GM12872 (cell line): ENCODE measurements at regions not wholly inside any gene's neighbourhood (a gene's known extent, or its start where the extent isn't known, plus 50 kb on each side); places are given as distances from the start of the nearest gene placed in this dataset.

ENCODE experiments used
- TF ChIP-seq, protein P1 (sequence below): IDR thresholded peaks from 3 replicates; pipeline ENCODE4 v1.5.1; 2011; ENCODE audit warnings: low read depth, mild to moderate bottlenecking, low read length, moderate library complexity; ENCODE audit not compliant: insufficient read depth

DNA sequence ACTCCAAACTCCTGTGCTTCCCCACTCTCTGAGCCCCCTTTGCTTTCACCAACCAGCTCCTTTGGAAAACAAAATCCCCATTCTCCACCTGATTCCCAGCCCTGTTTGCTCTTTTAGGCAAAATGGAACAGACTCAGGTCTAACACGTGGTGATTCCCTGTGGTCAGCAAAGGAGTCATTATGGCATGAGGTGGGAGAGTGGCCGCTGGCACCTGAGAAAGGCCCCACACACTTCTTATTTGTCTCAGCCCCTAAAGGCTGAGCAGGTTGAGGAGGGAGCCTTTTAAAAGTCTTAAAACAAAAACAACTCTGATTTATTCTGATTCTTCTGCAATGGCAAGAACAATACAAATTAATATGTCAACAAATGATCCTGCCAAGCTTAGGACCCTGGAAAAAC, 401.2 kb downstream of the TNS1 start:
- TF ChIP-seq, protein P1, sequence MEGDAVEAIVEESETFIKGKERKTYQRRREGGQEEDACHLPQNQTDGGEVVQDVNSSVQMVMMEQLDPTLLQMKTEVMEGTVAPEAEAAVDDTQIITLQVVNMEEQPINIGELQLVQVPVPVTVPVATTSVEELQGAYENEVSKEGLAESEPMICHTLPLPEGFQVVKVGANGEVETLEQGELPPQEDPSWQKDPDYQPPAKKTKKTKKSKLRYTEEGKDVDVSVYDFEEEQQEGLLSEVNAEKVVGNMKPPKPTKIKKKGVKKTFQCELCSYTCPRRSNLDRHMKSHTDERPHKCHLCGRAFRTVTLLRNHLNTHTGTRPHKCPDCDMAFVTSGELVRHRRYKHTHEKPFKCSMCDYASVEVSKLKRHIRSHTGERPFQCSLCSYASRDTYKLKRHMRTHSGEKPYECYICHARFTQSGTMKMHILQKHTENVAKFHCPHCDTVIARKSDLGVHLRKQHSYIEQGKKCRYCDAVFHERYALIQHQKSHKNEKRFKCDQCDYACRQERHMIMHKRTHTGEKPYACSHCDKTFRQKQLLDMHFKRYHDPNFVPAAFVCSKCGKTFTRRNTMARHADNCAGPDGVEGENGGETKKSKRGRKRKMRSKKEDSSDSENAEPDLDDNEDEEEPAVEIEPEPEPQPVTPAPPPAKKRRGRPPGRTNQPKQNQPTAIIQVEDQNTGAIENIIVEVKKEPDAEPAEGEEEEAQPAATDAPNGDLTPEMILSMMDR, result no peak

DNA sequence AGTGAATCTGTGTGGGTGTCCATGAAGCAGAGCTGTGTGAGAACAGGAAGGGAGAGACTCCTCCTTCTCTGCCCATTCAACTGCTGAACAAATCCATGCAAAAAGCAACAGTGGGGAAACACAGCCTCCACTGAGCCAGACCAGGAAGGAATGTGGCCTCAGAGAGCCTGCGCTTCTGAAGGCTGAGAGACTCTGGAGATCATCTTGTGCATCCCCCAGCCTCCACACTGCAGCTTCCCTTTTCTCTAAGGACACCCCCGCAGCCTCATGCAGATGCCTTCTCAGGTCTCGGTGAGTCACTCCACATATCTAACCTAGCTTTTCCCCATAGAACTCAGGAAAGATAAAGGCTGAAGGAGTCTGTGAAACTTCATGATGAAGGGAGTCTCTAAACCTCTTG, 402.9 kb downstream of the TNS1 start:
- TF ChIP-seq, protein P1, result no peak

DNA sequence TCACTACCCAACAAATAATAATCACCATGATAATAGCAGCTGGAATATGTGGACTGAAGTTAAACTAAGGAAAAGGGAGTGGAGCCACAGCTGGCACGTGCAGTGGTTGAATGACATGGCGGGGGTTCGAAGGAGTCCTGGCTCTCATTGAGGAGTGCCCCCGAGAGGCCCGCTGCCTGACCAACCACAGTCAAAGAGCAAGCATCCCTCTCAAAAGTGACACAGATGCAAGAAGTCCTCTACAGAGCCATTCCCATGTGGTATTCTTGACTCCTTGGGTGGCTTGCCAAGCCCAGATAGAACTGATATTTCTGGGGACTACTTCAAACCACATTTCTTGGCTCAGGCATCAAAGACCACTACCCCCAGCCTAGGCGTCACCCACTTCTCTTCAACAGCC, 405.1 kb downstream of the TNS1 start:
- TF ChIP-seq, protein P1, result no peak

DNA sequence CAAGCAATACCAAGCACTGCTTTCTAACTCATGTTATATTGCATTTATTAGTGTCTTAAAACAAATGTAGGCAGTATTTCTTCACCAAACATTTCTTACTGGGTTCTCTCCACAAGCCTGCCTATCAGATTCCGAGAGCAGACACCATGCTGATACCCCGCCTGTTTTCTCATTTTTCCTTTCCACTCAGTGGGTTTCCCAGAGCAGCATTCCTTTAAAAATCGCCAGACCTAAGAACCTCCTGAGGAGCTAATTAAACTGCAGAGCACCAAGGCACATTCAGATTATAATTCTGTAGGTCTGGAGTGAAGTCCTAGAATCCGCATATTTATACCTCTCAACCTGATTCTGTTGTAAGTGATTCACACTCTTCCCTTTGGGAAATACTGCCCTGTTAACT, 405.6 kb downstream of the TNS1 start:
- TF ChIP-seq, protein P1, result no peak

DNA sequence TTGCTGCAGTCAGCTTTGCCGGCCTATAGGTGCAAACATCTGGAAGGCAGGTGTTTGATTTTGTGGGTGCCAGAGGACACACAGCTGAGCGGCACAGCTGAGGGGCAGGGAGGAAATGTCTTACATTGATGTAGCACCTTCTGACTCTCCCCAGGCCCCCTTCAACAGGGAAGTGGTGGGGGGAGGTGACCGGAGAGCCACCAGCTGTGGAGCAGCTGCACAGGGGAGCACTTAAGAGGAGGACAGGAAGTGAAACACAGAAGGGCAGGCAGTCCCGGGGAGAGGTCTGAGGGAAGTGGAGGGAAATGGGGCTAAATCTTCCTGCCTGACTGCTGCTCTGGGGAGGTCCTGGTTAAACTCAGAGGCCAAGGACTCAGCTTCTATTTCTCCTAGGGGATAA, 409.1 kb downstream of the TNS1 start:
- TF ChIP-seq, protein P1, result no peak

DNA sequence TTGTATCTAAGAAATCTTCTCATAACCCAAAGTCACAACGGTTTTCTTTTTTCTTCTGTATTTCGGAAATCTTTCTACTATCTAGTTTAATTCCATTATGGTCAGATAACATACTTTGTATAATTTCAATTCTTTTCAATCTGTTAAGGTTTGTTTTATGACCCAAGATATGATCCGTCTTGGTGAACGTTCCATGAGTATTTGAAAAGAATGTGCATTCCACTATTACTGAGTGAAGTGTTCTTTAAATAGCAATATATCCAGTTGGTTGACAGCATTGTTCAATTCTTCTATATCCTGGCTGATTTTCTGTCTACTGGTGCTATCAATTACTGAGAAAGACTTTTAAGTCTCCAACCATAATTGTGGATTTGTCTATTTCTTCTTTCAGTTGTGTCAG, 414.5 kb downstream of the TNS1 start:
- TF ChIP-seq, protein P1, result no peak

DNA sequence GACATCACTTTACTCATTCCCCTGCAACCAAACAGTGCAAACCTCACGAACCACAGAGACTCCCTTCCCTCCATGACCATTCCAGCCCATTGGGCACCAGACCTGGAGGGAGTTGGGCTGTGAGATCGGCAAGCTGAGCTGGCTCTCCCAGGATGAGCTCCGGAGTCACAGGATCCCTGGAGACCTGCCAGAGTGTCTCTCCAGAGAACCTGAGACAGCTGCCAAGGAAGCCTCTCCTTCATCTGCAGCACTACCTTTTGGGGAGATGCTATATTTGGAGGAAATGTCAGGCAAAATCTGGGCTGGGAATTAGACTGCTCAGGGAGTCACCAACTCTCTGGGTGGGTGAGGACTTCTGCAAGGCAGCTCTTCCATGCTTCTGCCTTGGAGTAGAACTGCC, 417.4 kb downstream of the TNS1 start:
- TF ChIP-seq, protein P1, result no peak

DNA sequence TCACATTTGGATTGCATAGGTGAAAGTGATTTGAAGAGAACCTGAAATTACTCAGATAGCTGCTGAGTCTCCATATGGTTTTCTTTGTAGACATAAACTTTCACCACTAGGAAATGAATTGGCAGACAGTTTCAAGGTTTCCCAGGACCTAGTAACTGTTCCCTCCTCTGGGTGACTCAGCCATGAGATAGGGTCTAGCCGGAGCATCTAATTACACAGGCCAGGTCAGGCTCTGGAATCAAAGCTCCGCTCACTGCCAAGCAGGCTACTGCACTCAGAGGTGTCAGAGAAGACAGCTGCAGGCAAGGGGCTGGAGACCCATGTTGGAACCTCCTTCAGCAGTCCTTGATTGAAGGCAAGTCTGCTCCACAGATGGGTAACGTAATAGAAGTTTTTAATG, 429.2 kb downstream of the TNS1 start:
- TF ChIP-seq, protein P1, result no peak
